ENCODE measurements at regions not wholly inside any gene's neighbourhood (a gene's known extent, or its start where the extent isn't known, plus 50 kb on each side); places are given as distances from the start of the nearest gene placed in this dataset.

DNA sequence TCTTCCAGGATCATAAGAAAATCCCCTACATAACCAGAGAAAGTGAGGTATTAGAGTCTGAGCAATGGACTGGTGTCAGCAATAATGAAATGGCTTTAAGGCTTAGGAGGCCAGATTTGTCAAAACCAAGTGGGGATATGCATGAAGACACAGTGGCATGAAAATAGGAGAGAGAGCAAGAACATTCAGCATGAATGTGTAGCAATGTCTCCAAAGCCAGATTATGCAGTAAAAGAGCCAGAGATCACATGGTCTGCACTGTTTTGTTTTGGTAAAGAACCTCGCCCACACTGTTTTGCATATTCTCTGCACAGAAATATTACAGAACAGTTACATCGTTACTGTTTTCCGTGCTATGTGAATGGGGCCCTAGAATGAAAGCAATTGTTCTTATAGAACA lies 589.4 kb downstream of the PLPP3 start:
- Mint-ChIP-seq H3K27me3 (ENCODE audit: low read depth, poor library complexity) (peaks cover 1% of the 10 kb centered on the region), H3K4me1 (peaks cover 5% of the 10 kb centered on the region), H3K36me3 (ENCODE audit: low read depth) (no peaks in the 10 kb centered on the region), H3K4me3 (no peak overlapping the region), H3K27ac (no peak overlapping the region), H3K9me3 (peaks cover 3% of the 10 kb centered on the region)
- TF ChIP-seq, protein P1, sequence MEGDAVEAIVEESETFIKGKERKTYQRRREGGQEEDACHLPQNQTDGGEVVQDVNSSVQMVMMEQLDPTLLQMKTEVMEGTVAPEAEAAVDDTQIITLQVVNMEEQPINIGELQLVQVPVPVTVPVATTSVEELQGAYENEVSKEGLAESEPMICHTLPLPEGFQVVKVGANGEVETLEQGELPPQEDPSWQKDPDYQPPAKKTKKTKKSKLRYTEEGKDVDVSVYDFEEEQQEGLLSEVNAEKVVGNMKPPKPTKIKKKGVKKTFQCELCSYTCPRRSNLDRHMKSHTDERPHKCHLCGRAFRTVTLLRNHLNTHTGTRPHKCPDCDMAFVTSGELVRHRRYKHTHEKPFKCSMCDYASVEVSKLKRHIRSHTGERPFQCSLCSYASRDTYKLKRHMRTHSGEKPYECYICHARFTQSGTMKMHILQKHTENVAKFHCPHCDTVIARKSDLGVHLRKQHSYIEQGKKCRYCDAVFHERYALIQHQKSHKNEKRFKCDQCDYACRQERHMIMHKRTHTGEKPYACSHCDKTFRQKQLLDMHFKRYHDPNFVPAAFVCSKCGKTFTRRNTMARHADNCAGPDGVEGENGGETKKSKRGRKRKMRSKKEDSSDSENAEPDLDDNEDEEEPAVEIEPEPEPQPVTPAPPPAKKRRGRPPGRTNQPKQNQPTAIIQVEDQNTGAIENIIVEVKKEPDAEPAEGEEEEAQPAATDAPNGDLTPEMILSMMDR (IDR thresholded peaks at IDR 0.05): no peak
- DNase-seq: no peak

DNA sequence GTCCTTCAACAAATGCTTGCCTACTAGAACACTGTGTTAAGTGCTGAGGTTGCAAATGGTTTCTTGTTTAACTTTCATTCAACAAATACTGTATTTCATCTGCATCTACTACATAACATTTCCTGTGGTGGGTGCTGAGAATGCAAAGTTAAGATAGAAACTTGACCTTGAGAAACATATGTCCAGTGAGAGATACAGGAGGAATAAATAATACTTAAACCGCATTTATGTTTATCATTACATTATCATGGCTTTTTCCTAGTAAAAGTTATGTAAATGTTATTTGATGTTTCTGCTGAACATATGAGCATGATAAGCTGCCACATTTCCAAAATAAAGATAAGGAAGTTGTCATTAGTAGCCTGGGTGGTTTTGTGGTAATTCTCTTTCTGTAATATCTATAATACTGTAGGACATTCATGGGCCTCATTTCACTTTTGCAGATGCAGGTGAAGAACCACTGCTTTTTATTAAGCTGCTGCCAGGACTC lies 590.4 kb downstream of the PLPP3 start:
- TF ChIP-seq, protein P1 (IDR thresholded peaks at IDR 0.05): no peak
- Mint-ChIP-seq H3K4me3 (no peak overlapping the region), H3K9me3 (no peaks in the 10 kb centered on the region), H3K27ac (no peak overlapping the region), H3K27me3 (ENCODE audit: low read depth, poor library complexity) (no peaks in the 10 kb centered on the region), H3K36me3 (ENCODE audit: low read depth) (no peaks in the 10 kb centered on the region), H3K4me1 (peaks cover 4% of the 10 kb centered on the region)
- no peak for DNase-seq

DNA sequence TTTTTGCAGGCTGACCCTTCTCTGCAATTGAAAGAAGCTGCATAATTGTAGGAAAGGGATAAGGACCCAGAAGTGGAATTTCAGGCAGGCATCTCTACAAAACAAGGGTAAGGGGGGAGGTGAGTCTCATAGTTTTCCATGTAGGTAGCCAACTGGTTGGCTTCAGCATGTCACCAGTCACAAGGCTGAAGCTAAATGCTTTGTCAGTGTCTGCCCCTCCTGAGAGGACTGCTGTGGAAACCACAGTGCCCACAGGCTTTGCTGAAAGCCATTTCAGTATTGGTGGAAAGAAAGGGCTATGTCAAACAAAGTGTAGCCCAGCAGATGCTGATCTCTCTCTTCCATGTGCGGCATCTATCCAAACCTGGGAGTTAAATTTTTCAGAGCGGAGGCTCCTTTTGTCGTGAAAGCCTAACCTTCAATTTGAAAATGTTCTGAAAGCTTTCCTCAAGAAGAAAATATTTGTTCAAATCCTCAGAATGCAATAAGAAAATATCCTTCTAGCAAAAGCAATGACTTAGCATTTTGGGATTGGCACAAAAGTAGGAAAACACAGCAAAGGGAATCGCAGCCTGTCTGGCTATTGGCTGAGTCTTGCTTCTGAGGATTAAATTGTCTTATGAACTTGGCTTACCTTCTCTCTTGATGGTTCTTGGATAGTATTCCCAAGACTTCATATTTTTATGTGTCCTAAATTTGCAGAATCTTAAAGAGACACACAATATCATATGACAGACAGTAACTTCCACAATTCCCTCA lies 591.7 kb downstream of the PLPP3 start:
- no peak for DNase-seq
- H3K4me1 Mint-ChIP-seq: no peaks in the 10 kb centered on the region
- H3K36me3 Mint-ChIP-seq (ENCODE audit: low read depth): no peaks in the 10 kb centered on the region
- H3K27me3 Mint-ChIP-seq (ENCODE audit: low read depth, poor library complexity): peaks cover 3% of the 10 kb centered on the region
- no peak overlapping the region for H3K27ac Mint-ChIP-seq
- TF ChIP-seq, protein P1 (IDR thresholded peaks at IDR 0.05): no peak
- no peaks in the 10 kb centered on the region for H3K9me3 Mint-ChIP-seq
- no peak overlapping the region for H3K4me3 Mint-ChIP-seq

DNA sequence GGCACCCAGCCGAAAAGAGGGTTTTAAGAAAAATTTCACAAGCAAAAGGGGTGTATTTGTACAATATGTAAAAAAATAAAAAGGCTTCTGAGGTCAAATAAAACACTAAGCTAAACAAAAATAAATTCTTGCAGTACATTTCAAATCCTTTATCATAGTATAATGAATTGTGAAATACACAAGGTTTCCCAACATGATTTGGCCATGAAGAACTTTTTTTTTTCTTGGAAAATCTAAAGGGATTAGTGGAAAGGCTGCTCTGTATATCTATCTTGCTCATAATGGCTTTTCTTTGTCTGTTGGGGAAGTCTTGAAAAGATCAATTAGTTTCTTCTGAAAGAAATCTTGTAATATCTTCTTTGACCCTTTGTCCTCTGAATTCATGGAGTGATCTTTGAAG lies 593.4 kb downstream of the PLPP3 start:
- peaks cover 3% of the 10 kb centered on the region for H3K27me3 Mint-ChIP-seq (ENCODE audit: low read depth, poor library complexity)
- no peaks in the 10 kb centered on the region for H3K4me1 Mint-ChIP-seq
- H3K36me3 Mint-ChIP-seq (ENCODE audit: low read depth): no peaks in the 10 kb centered on the region
- no peak for DNase-seq
- H3K4me3 Mint-ChIP-seq: no peak overlapping the region
- H3K9me3 Mint-ChIP-seq: no peaks in the 10 kb centered on the region
- TF ChIP-seq, protein P1 (IDR thresholded peaks at IDR 0.05): no peak
- H3K27ac Mint-ChIP-seq: no peak overlapping the region

DNA sequence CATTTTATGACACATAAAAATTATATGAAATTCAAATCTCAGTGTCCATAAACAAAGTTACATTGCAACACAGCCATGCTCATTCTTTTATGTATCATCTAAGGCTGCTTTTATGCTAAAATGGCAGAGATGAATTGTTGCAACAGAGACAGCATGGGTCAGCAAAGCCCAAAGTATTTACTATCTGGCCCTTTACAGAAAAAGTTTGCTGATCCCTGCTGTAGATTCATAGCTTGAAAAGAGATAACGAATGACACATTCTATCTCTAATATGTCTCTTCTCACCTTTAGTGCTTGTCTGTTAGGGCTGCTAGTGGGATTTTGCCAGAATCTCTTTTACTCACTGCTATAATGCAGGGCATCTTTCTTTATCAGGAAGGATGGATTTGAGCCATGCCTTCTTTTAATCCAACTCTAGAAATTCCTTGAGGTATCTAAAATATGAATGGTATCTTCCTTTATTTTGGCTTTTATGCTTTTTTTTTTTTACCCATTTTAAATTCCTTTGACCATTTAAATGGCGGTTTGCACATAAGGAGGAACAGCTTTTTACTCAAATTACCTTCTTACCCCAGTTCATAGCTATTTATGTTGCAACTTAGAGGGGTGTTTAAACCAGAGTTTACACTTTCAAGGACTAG lies 598.2 kb downstream of the PLPP3 start:
- H3K27ac Mint-ChIP-seq: no peak overlapping the region
- TF ChIP-seq, protein P1 (IDR thresholded peaks at IDR 0.05): no peak
- no peak overlapping the region for H3K4me3 Mint-ChIP-seq
- no peaks in the 10 kb centered on the region for H3K4me1 Mint-ChIP-seq
- H3K27me3 Mint-ChIP-seq (ENCODE audit: low read depth, poor library complexity): peaks cover 6% of the 10 kb centered on the region
- no peak for DNase-seq
- H3K9me3 Mint-ChIP-seq: peaks cover 8% of the 10 kb centered on the region
- H3K36me3 Mint-ChIP-seq (ENCODE audit: low read depth): no peaks in the 10 kb centered on the region

Measured in nephron progenitor cell (in vitro differentiated cells).